Smooth muscle cell of the brain vasculature (primary cell): ENCODE measurements at regions not wholly inside any gene's neighbourhood (a gene's known extent, or its start where the extent isn't known, plus 50 kb on each side); places are given as distances from the start of the nearest gene placed in this dataset.
"Not testable (repeated sequence)": the region's sequence is repeated elsewhere in the genome, so short reads cannot be mapped to it uniquely, and the experiment has no call there.

Experiments used
- DNase-seq: peaks from one replicate; pipeline ENCODE4 v3.0.0-alpha.2; 2012; ENCODE audit warnings: low read depth, low spot score

DNA sequence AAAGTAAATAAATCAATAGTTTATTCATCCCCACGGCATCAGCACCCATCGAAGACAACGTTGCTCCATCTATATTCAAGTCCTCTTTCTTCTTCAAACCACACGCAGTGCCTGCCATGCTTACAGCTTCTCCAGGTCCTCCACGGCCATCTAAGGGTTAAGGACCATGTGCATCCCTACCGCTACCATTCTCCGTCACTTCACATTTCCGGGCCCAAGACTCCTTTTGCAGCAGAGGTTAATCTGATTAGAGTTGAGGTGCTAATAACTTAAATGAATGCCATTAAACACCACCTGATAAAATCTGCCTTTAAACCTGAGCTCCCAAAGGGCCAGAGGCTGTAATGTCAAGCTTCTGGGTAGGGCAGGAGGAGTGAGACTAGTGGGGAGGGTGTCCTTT is 79.7 kb upstream of the CCND2 start:
- DNase-seq: no peak

DNA sequence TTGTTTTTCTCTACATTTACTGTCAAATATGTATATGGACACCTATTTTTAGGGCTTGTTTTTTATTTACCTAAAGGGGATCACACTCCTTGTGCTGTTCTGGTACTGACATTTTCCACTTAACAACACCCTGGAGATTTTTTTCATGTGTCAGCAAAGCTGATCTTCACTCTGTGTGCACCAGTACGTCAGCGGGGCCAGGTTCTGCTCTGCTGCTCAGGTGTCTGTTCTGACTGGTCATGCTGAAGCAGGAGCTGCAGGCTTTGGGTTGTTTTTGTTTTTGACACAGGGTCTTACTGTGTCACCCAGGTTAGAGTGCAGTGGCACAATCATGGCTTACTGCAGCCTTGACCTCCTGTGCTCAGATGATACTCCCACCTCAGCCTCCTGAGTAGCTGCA is 81.9 kb upstream of the CCND2 start:
- no peak for DNase-seq

DNA sequence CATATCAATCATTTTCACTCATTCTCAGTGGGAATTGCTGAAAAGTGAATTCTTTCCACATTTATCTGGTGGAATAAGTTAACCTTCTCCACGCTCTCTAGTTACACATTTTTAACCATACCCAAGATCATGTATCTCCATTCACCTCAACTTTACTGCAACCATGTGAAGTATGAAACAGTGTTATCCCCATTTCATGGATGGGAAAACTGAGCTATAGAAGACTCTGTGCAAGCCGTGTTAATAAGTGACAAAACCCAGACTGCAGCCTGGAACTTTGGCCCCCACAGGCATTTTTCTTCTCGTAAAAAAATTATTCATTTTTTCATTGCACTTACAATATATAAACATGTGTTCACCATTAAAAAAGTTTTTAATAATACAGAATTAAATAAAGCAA is 82.4 kb upstream of the CCND2 start:
- no peak for DNase-seq

DNA sequence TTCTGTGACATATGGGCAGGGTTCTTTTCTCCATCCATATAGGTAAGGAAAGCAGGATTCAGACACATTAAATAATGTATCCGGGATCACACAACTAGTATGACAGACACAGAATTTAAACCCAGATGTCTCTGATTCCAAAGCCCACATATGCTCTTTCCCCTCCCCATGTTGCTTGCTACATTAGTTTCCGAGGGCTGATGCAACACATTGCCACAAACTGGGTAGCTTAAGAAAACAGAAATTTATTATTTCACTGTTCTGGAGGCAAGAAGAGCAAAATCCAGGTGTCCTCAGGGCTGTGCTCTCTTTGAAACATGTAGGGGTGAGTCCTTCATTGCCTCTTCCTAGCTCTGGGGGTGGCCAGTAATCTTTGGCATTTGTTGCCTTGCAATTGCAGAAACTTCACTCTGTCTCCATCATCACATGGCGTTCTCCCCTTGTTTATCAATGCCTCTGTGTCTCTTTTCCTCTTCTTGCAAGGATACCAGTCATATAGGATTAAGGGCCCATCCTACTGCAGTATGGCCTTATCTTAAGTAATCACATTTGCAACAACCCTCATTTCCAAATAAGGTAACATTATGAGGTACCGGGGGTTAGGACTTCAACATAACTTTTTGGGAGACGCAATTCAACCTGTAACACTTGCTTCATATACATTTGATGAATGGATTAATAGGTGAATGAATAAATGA is 83.0 kb upstream of the CCND2 start:
- no peak for DNase-seq

DNA sequence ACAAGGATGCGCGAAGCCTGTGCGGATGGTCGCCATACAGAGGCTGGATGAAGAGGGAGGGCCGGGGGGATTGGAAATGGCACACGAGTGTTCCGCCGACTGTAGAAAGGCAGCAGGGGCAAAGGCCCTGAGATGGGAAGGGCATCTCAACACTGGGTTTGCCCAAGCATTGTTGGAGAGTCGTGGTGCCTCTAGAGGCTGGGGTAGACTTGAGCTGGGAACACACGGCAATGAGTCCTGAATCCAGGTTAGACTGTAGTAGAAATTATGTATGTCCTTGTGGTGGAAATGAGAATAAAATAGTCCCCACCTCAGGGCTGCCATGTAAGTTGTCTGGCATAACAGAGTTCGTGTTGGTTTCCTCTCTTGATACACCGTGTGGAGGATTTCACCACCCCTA is 83.8 kb upstream of the CCND2 start:
- DNase-seq: no peak

DNA sequence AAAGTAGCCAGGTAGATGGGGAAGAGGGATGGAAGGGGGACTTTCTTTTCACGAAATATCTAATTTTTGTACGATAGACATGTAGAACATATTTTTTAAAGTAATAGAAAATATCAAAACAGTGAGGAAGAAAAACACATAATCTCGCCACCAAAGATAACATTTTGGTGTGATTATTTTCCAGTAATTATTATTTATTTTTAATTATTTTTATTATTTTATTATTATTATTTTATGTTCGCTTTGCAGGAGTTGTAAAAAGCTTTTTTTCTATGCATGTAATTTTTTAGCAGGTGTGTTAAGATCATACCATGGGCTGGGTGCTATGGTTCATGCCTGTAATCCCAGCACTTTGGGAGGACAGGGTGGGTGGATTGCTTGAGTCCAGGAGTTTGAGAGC is 85.6 kb upstream of the CCND2 start:
- no peak for DNase-seq

DNA sequence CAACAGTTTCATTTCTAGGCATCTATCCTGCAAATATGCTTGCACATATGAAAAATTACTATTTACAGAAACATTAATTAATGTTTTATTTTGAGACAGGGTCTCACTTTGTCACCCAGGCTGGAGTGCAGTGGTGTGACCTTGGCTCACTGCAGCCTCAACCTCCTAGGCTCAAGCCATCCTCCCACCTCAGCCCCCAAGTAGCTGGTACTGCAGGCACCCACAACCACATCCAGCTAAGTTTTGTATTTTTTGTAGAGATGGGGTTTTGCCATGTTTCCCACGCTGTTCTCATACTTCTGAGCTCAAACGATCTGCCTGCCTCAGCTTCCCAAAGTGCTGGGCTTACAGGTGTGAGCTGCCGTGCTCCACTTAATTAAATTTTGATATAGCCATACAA is 86.2 kb upstream of the CCND2 start:
- not testable (repeated sequence) for DNase-seq

DNA sequence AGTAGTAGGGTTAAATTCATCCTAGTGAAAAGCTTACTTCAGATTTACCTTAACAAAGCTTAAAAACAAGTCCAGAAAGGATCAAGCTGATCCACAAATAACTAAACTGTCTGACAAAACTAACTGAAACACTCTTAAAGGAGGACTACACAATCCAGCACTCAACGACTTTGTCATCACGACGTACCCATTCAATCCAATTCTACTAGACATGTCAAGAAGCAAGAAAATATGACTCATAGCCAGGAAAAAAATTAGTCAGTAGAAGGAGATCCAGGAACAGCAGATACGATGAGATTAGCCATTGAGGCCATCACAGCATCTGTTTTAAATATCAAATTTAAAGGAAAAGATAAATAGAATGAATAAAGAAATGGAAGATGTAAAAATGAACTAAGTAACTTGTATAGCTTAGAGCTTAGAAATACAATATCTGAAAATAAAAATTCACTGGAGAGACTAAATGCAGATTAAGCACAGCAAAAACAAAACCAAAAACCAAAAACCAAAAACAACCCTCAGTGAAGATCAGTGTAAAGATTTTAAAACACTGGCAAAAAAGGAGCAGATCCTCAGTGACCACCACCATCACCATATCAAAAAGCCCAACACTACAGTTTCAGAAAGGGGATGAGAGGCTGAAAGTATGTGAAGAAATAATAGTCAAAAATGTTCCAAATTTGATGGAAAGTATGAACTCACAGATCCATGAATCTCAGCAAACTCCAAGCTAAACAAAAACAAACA is 95.0 kb upstream of the CCND2 start:
- DNase-seq: no peak

DNA sequence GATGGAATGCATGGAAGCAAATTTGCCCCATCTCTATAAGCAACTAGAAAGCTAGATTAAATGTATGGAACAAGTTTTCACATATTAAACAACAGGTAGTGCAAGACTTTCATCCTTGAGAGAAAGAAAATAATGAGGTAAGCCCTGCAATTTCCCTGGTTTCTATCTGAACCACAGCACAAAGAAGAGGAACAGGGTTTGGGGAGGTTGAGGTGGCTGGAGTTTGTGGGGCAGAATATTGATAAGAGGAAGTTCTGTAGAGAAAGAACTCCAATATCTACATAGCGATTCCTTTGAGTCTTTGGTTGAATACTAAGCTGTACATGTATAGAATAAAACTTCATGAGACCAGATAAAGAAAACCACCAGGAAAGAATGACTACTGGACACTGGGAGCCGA is 96.3 kb upstream of the CCND2 start:
- no peak for DNase-seq

DNA sequence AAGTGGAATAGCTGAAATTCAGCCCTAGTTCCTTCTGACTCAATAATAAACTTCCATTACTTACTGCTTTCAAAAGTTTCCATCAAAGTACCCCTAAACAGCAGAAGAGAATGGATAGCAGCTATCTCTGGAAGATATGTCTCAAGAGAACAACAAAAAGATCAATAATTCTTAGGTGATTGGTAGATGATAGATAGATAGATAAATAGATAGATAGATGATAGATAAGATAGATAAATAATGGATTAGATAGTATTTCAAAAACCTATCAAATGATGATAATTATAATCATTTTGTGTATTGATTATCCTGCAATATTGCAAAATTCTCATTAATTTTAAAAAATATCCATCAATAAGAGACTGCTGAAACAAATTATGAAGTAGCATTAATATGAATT is 97.4 kb upstream of the CCND2 start:
- DNase-seq: no peak

DNA sequence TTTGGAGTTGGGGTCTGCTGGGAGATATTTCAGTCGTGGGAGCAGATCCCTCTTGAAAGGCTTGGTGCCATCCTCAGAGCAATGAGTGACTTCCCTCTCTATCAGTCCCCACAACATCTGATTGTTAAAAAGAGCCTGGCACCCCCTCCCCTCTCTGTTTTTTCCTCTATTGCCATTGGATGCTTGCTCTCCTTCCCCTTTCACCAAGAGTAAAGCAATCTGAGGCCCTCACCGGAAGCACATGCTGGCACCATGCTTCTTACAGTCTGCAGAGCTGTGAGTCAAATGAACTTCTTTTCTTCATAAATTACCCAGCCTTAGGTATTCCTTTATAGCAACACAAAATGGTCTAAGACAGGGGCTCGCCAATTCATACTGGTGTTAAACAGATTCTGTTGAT is 99.1 kb upstream of the CCND2 start:
- DNase-seq: no peak

DNA sequence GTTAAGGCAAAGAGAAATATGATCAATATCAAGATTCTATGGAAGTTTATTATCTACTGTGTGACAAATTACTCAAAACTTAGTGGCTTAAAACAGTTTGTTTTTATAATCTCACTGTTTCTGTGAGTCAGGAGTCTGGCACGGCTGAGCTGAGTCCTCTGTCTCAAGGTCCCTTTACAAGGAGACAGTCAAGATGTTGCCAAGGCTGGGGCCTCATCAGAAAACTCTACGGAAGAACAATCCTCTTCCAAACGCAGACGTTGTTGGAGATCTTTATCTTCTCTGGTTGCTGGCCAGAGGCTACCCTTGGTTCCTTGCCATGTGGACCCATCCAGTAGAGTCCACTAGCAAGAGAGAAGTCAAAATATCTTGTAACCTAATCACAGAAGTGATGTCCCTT is 100.6 kb upstream of the CCND2 start:
- DNase-seq: no peak

DNA sequence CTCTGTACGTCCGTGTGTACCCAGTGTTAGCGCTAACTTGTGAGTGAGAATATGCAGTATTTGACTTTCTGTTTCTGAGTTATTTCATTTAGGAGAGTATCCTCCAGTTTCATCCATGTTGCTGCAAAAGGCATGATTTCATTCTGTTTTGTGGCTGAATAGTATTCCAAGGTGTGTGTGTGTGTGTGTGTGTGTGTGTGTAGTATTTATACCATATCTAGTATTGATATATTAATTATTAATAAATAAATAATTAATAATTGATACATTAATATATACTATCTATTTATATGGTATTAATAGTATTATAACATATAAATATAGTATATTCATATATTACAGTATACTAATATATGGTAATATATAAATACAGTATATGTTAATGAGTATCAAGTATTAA is 101.8 kb upstream of the CCND2 start:
- DNase-seq: no peak

DNA sequence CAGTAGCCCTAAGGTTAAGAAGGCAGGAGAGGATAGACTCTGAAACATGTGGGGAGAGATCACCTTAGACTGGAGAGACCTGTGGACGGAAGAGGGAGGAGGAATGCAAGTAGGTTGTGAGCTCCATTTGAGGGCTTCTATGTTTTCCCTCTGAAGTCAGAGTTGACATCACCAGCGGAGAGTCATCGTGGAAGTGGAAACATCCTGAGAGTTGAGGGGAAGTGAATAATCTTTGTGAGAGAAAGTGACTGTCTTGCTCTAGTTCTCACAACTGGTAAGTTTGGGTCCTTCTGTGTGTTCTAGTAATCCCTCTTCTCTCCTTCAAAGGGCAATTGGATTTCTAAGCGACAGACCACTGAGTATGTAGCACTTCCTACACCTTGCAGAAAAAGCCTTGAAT is 103.6 kb upstream of the CCND2 start:
- DNase-seq: no peak

DNA sequence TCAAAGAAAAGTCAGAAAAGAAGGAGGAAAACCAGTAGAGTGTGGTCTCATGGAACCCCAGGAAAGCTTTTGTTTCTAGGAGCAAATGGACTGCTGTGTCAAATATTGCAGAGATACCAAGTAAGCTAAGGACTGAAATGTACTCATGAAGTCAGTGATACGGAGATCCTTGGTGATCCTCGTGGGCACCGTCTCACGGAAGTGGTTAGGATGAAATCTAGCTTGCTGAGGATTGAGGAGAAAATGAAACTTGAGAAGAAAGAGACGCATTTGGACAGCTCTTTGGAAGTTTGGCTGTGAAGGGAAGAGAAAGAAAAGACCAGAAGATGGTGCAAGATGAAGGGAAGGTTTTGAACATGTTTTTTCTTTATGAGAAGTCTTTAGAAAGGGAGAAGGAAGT is 104.0 kb upstream of the CCND2 start:
- no peak for DNase-seq

DNA sequence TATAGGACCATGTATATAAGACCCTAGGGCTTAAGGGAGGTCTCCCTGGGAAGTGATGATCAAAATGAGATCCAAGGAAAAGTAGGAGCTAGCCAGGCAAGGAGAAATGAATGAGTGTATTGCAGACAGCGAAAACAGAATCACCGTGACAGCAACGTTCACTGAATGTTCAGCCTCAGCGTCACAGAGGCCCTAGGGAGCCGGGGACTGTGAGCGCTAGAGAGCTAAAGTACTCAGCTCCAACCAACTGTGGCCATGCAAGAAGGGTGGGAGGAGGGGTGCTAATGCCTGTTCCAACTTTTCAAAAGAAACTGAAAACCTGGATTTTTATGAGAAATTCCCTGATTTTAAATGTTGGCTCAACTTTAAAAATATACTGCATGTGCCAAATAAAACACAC is 105.5 kb upstream of the CCND2 start:
- DNase-seq: no peak

DNA sequence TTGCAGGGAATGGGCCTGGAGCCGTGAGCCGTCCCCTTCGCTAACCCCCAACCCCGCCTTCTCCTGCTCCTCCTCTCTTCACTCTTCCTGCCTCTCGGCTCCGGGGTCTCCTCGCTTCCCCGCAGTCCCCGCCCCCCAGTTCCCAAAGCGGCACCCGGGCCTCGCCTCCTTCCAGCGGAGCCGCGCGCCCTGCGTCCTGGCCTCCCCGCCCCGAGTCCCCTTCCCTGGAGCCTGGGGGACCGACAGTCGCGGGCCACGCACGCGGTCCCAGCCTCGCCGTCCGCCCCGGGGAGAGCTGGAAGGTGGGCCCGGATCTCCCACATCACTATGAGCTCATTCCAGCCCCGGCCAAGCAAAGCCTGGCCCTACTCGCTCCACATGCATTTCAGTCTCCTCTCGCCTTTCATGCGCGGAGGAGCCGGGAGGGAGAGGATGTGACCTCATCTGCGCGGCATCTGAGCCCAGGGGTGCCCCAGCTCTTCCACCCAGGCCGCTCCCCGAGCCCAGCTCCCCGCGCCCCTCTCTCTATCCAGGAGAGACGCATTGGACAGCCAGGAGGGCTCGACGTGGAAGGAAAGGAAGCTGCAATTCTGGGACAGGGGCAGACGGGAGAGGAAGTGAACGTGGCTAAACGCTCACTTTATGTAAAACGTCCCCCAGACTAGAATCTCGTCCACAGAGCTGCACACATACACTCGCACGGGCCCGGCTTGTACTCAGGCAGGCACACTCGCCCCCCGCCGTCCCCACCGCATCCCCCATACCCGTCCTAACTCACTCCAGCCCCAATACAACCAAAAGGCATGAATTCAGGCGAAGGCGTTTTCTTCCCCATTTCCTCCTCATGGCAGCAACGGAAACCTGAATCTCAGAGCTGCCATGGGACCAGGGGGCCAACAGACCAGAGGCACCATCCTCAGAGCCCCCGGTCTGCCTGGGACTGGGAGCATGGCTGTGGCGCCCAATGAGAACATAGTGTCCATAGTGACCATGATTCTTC is 108.7 kb upstream of the CCND2 start:
- DNase-seq: peak; percentile 23

DNA sequence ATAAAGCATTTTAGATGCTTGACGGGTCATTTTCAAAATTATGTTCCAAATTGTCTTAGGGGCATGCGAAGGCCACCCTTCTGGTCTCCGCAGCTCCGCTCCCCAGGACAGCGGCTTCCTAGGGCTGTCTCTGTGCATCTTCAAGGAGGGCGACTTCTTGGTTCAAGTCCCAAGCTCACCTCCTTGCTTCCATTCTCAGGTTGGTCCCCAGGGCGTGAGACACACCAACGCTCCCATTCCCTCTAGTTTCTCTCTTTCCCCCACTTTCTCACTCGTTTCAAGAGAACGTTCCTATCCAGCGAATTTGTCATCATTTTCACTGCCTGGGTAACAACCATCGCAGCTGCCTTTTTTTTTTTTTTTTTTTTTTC is 109.4 kb upstream of the CCND2 start:
- no peak for DNase-seq

DNA sequence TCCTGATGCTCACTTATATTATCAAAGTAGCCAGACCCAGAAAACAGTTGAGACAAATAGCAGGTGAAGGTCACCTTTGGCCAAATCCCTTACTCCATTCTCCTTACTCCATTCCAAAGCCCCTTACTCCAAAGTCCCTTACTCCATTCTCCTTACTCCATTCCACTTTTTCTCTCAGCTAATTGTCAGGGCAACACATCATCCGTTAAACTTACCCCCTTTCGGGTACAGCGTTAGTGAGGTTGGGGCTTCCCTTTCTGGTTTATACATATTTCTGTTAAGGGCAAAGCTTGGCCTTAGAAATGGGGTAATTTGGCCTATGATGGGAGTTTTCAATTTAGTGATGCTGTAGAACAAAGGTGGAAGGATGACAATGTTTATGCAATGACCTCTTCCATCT is 111.8 kb upstream of the CCND2 start:
- DNase-seq: no peak

DNA sequence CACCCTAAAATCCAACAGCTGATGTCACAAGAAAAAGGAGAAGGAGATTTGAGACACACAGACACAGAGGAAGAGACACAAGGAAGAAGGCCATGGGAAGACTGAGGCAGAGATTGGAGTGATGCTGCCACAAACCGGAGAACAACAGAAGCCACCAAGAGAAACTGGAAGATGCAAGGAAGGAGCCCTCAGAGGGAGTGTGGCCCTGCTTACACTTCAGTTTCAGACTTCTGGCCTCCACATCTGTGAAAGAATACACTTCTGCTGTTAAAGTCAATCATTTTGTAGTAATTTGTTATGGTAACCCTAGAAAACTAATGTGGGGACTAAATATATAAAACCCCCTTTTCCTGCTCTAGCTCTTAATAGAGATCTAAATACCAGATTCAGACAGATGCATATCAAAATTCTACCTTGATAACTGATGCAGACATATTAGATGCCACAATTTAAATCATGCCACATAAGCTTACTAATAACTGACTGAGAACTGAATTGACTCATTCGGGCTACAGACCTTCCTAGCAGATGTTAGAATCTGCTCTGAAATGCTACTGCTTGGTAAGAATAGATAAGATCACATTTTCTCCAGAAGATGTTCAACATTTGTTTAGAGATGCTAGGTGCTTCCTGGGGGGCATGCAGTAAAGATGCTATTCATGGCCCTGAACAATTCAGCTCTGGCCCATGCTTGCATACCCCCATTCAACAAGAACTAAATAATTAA is 113.1 kb upstream of the CCND2 start:
- no peak for DNase-seq

DNA sequence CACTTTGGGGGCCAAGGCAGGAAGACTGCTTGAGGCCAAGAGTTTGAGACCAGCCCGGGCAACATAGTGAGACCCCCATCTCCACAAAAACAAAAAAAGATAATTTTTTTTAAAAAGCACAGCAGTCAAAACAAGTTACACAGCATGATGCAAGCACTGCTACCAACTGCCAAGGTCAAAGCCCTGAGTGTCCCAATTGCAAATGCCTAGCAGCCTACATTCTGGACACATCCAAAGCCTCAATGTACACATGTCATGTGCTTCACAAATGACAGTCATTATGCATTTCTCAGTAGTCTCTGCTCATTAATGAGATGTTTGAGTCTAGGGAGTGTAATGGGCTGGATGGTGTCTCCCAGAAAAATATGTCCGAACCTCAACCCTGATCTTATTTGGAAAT is 113.7 kb upstream of the CCND2 start:
- DNase-seq: no peak

DNA sequence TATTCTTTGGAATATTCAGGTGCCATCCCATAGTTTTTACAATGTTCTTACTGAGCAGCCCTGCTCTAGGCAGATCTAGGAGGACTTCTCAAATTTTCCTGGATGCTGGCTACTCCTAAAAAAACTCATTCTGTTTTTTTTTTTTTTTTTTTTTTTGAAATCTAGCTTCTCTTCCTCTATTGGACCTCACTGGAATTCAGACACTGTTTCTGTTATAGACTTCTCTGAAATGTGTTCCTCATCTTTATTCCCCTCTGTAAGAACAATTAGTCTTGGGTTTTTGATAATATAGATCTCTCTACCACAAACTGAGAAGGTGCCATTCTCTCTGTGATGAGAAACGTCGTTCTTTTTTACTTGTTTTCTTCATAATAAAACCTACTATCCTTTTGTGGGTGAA is 115.3 kb upstream of the CCND2 start:
- DNase-seq: no peak
